ENCODE measurements at regions not wholly inside any gene's neighbourhood (a gene's known extent, or its start where the extent isn't known, plus 50 kb on each side); places are given as distances from the start of the nearest gene placed in this dataset.

GRCh38 chr3:166187237-166187636 is 350.0 kb upstream of the BCHE start:
- H3K4me3 ChIP-seq (ENCODE audit: low read depth, low read length) = no peak overlapping the region
- no peak for TF ChIP-seq CTCF (IDR thresholded peaks at IDR 0.05; ENCODE audit: control insufficient read depth, extremely low read depth, insufficient read depth)
- no peak for DNase-seq (ENCODE audit: low read depth)

- no peak for DNase-seq (ENCODE audit: low read depth)
- TF ChIP-seq CTCF (IDR thresholded peaks at IDR 0.05; ENCODE audit: control insufficient read depth, extremely low read depth, insufficient read depth) = no peak
- H3K4me3 ChIP-seq (ENCODE audit: low read depth, low read length) = no peak overlapping the region
Measured at GRCh38 chr3:166186003-166186402, 348.8 kb upstream of the BCHE start.

- no peak overlapping the region for H3K4me3 ChIP-seq (ENCODE audit: low read depth, low read length)
- DNase-seq (ENCODE audit: low read depth) = no peak
- TF ChIP-seq CTCF (IDR thresholded peaks at IDR 0.05; ENCODE audit: control insufficient read depth, extremely low read depth, insufficient read depth) = no peak
Measured at GRCh38 chr3:166177130-166177529, 339.9 kb upstream of the BCHE start.

- no peak for TF ChIP-seq CTCF (IDR thresholded peaks at IDR 0.05; ENCODE audit: control insufficient read depth, extremely low read depth, insufficient read depth)
- no peak overlapping the region for H3K4me3 ChIP-seq (ENCODE audit: low read depth, low read length)
Measured at GRCh38 chr3:166171695-166172094, 334.5 kb upstream of the BCHE start.

GRCh38 chr3:166169681-166170080 is 332.5 kb upstream of the BCHE start:
- TF ChIP-seq CTCF (IDR thresholded peaks at IDR 0.05; ENCODE audit: control insufficient read depth, extremely low read depth, insufficient read depth) = no peak

More at GRCh38 chr3:166171695-166172094, 334.5 kb upstream of the BCHE start:
- peak; percentile 60 for DNase-seq (ENCODE audit: low read depth)

GRCh38 chr3:166127969-166128368 is 290.7 kb upstream of the BCHE start:
- TF ChIP-seq CTCF (IDR thresholded peaks at IDR 0.05; ENCODE audit: control insufficient read depth, extremely low read depth, insufficient read depth) = no peak
- no peak for DNase-seq (ENCODE audit: low read depth)
- H3K4me3 ChIP-seq (ENCODE audit: low read depth, low read length) = no peak overlapping the region

More at GRCh38 chr3:166169681-166170080, 332.5 kb upstream of the BCHE start:
- H3K4me3 ChIP-seq (ENCODE audit: low read depth, low read length) = no peak overlapping the region
- DNase-seq (ENCODE audit: low read depth) = no peak

GRCh38 chr3:166125179-166125578 is 288.0 kb upstream of the BCHE start:
- H3K4me3 ChIP-seq (ENCODE audit: low read depth, low read length) = no peak overlapping the region
- no peak for TF ChIP-seq CTCF (IDR thresholded peaks at IDR 0.05; ENCODE audit: control insufficient read depth, extremely low read depth, insufficient read depth)
- DNase-seq (ENCODE audit: low read depth) = no peak
